A549 (cell line): ENCODE measurements at regions not wholly inside any gene's neighbourhood (a gene's known extent, or its start where the extent isn't known, plus 50 kb on each side); places are given as distances from the start of the nearest gene placed in this dataset.

ENCODE experiments used
- ATAC-seq, 2 experiments: fragments of 200-7000 bp in 1 of 2; fragments of >200 bp in 1 of 2; cut with Nextera tagmentation in 1 of 2; cut with Tn5 transposase in 1 of 2; 3 replicates each; pipeline versions ENCODE4 v1.8.0 to v1.9.1; 2018 to 2020; ENCODE audit warnings: mild to moderate bottlenecking in 1 of 2, moderate library complexity in 1 of 2
- CTCF ChIA-PET: fragments of 300-600 bp; sonication (Branson Sonifier 250); formaldehyde crosslinking; extraction: SDS; loops from one replicate; lab custom pipeline; 2021; ENCODE audit warnings: antibody characterized with exemption, inconsistent platforms; lab: Yijun Ruan, JAX
- POLR2A ChIA-PET: fragments of 350-600 bp; formaldehyde crosslinking; extraction: SDS; loops from one replicate; lab custom pipeline; 2021; ENCODE audit warnings: antibody characterized with exemption, inconsistent platforms; lab: Yijun Ruan, JAX
- DNase-seq, 2 experiments: peaks; one replicate each; pipeline versions ENCODE4 v3.0.0 to v3.0.0-alpha.2; 2011 to 2016; ENCODE audit warnings: low read depth in 1 of 2, low spot score in 1 of 2
- FAIRE-seq: peaks from 2 replicates; lab custom pipeline; 2011; peaks lifted over from hg19 to GRCh38; lab: Jason Lieb, UNC
- H3K27ac ChIP-seq, 2 experiments: fragments of >200 bp; sonication (Bioruptor Twin); formaldehyde crosslinking; 3 replicates each; pipeline ENCODE4 v1.5.1; 2016 to 2017
- H3K4me1 ChIP-seq: fragments of >200 bp; sonication (Bioruptor Twin); formaldehyde crosslinking; 3 replicates; pipeline ENCODE4 v1.6.1; 2016
- H3K4me2 ChIP-seq: fragments of >200 bp; sonication (Bioruptor Twin); formaldehyde crosslinking; 3 replicates; pipeline ENCODE4 v1.6.1; 2016
- H3K4me3 ChIP-seq: fragments of >200 bp; sonication (Bioruptor Twin); formaldehyde crosslinking; 3 replicates; pipeline ENCODE4 v1.5.1; 2016
- H3K9me3 ChIP-seq: fragments of >200 bp; sonication (Bioruptor Twin); formaldehyde crosslinking; 3 replicates; pipeline ENCODE4 v1.6.1; 2016
- CBX8 ChIP-seq: fragments of 200-600 bp; sonication (generic); IDR thresholded peaks from 2 replicates; pipeline ENCODE4 v1.6.1; 2016
- EHMT2 ChIP-seq: fragments of 200-600 bp; sonication (generic); IDR thresholded peaks from 2 replicates; pipeline ENCODE4 v1.6.1; 2016; ENCODE audit warnings: antibody characterized with exemption, low read depth, mild to moderate bottlenecking, moderate library complexity
- FOSB ChIP-seq: fragments of 250-450 bp; sonication (Bioruptor Pico); IDR thresholded peaks from 2 replicates; pipeline ENCODE4 v1.5.0; 2020; ENCODE audit warnings: mild to moderate bottlenecking, moderate library complexity
- GATA3 ChIP-seq: IDR thresholded peaks from 2 replicates; pipeline ENCODE4 v1.6.1; 2012; ENCODE audit warnings: borderline replicate concordance
- HDAC2 ChIP-seq: fragments of 200-600 bp; sonication (generic); IDR thresholded peaks from 2 replicates; pipeline ENCODE4 v1.6.1; 2016
- HOXA7 ChIP-seq: fragments of 250-450 bp; sonication (Bioruptor Pico); IDR thresholded peaks from 2 replicates; pipeline ENCODE4 v1.5.0; 2020; ENCODE audit warnings: mild to moderate bottlenecking, moderate library complexity
- HOXB13 ChIP-seq: fragments of 250-450 bp; sonication (Bioruptor Pico); IDR thresholded peaks from 2 replicates; pipeline ENCODE4 v1.5.0; 2020; ENCODE audit warnings: low read depth, mild to moderate bottlenecking, moderate library complexity
- JUN ChIP-seq, 2 experiments: fragments of >200 bp; sonication (Bioruptor Twin); formaldehyde crosslinking; IDR thresholded peaks; 2 replicates in 1 of 2; 3 replicates in 1 of 2; pipeline ENCODE4 v1.6.1; 2016 to 2017
- KDM5A ChIP-seq: fragments of 200-600 bp; sonication (generic); IDR thresholded peaks from 2 replicates; pipeline ENCODE4 v1.6.1; 2016; ENCODE audit warnings: antibody characterized with exemption, mild to moderate bottlenecking
- MYC ChIP-seq: IDR thresholded peaks from 2 replicates; pipeline ENCODE4 v1.6.1; 2012; ENCODE audit warnings: mild to moderate bottlenecking, inconsistent platforms, low read length, improper control_type of control experiment, borderline replicate concordance
- PHF8 ChIP-seq: fragments of 200-600 bp; sonication (generic); IDR thresholded peaks from 2 replicates; pipeline ENCODE4 v1.6.1; 2016; ENCODE audit warnings: low read depth, mild to moderate bottlenecking, antibody characterized with exemption, moderate library complexity, borderline replicate concordance
- POLR2AphosphoS2 ChIP-seq: conservative IDR thresholded peaks from 2 replicates; pipeline ENCODE4 v1.6.1; 2012; ENCODE audit warnings: low read length, improper control_type of control experiment, inconsistent platforms
- RCOR1 ChIP-seq: fragments of 150-350 bp; IDR thresholded peaks from 2 replicates; pipeline ENCODE4 v1.6.1; 2014; ENCODE audit warnings: antibody characterized with exemption, low read length, low read depth
- SMC3 ChIP-seq: fragments of >200 bp; sonication (Bioruptor Twin); formaldehyde crosslinking; IDR thresholded peaks from 3 replicates; pipeline ENCODE4 v1.6.1; 2018; ENCODE audit warnings: inconsistent platforms
- ZFP36 ChIP-seq: fragments of 450-650 bp; IDR thresholded peaks from 2 replicates; pipeline ENCODE4 v1.6.1; 2014; ENCODE audit warnings: borderline replicate concordance; ENCODE audit not compliant: partially characterized antibody
- WGBS: methylation state at CpG from one replicate; pipeline ENCODE4 v1.1.6; 2017; ENCODE audit errors: missing lambda C conversion rate; 5-methylcytosine and 5-hydroxymethylcytosine counted together
- TF ChIP-seq, protein P1 (sequence below): fragments of 250-450 bp; sonication (Bioruptor Pico); IDR thresholded peaks from 2 replicates; pipeline ENCODE4 v1.5.0; 2021; ENCODE audit warnings: mild to moderate bottlenecking, moderate library complexity, borderline replicate concordance
- TF ChIP-seq, protein P2 (sequence below): fragments of >200 bp; sonication (Bioruptor Twin); formaldehyde crosslinking; IDR thresholded peaks from 3 replicates; pipeline ENCODE4 v1.5.1; 2016
- TF ChIP-seq, protein P3 (sequence below): fragments of >200 bp; sonication (Bioruptor Twin); formaldehyde crosslinking; IDR thresholded peaks from 3 replicates; pipeline ENCODE4 v1.6.1; 2016
- TF ChIP-seq, protein P4 (sequence below): fragments of >200 bp; sonication (Bioruptor Twin); formaldehyde crosslinking; IDR thresholded peaks from 2 replicates; pipeline ENCODE4 v1.6.1; 2016
- TF ChIP-seq, protein P5 (sequence below): fragments of 200-600 bp; sonication (generic); IDR thresholded peaks from 2 replicates; pipeline ENCODE4 v1.6.1; 2016; ENCODE audit warnings: antibody characterized with exemption, mild to moderate bottlenecking, moderate library complexity

DNA sequence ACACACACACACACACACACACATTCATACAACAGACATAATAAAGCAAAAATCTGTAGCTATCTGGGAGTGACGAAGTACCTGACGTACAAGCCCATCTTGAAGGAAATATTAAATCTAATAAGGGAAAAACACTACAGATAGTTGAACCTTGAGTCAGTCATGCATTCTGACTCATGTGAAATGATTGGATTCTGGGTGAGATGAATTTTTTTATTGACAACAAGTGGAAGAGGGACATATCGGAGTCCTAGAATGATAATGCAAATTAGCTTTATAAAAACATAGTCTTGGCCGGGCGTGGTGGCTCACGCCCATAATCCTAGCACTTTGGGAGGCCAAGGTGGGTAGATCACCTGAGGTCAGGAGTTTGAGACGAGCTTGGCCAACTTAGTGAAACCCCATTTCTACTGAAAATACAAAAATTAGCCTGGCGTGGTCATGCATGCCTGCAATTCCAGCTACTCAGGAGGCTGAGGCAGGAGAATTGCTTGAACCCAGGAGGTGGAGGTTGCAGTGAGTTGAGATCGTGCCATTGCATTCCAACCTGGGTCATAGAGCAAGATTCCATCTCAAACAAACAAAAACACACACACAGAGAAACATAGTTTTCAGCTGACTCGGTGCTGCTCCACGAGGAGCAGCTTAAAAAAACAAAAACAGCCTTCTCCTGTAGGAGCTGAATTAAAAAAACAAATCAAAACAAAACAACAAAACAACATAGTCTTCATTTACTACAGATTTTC, 154.4 kb upstream of the MKLN1 start (continued):
- TF ChIP-seq, protein P1, sequence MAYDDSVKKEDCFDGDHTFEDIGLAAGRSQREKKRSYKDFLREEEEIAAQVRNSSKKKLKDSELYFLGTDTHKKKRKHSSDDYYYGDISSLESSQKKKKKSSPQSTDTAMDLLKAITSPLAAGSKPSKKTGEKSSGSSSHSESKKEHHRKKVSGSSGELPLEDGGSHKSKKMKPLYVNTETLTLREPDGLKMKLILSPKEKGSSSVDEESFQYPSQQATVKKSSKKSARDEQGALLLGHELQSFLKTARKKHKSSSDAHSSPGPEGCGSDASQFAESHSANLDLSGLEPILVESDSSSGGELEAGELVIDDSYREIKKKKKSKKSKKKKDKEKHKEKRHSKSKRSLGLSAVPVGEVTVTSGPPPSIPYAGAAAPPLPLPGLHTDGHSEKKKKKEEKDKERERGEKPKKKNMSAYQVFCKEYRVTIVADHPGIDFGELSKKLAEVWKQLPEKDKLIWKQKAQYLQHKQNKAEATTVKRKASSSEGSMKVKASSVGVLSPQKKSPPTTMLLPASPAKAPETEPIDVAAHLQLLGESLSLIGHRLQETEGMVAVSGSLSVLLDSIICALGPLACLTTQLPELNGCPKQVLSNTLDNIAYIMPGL, result no peak
- TF ChIP-seq HOXA7 (CRISPR knock-in tag), result 0 out of 2 replicates have a peak, but pooled peaks have one; percentile 15
- TF ChIP-seq ZFP36, result no peak
- TF ChIP-seq JUN (IDR thresholded peaks at IDR 0.05), result peak; percentile 55 to 78; a peak in 2 of 5 replicates
- TF ChIP-seq SMC3, result peak; percentile 12; the same call in 1 of the 3 replicates
- TF ChIP-seq, protein P2, sequence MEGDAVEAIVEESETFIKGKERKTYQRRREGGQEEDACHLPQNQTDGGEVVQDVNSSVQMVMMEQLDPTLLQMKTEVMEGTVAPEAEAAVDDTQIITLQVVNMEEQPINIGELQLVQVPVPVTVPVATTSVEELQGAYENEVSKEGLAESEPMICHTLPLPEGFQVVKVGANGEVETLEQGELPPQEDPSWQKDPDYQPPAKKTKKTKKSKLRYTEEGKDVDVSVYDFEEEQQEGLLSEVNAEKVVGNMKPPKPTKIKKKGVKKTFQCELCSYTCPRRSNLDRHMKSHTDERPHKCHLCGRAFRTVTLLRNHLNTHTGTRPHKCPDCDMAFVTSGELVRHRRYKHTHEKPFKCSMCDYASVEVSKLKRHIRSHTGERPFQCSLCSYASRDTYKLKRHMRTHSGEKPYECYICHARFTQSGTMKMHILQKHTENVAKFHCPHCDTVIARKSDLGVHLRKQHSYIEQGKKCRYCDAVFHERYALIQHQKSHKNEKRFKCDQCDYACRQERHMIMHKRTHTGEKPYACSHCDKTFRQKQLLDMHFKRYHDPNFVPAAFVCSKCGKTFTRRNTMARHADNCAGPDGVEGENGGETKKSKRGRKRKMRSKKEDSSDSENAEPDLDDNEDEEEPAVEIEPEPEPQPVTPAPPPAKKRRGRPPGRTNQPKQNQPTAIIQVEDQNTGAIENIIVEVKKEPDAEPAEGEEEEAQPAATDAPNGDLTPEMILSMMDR, result no peak
- no peak for TF ChIP-seq RCOR1
- TF ChIP-seq, protein P3, sequence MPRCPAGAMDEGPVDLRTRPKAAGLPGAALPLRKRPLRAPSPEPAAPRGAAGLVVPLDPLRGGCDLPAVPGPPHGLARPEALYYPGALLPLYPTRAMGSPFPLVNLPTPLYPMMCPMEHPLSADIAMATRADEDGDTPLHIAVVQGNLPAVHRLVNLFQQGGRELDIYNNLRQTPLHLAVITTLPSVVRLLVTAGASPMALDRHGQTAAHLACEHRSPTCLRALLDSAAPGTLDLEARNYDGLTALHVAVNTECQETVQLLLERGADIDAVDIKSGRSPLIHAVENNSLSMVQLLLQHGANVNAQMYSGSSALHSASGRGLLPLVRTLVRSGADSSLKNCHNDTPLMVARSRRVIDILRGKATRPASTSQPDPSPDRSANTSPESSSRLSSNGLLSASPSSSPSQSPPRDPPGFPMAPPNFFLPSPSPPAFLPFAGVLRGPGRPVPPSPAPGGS, result no peak
- peak; percentile 93 for TF ChIP-seq GATA3
- no peak for TF ChIP-seq KDM5A
- TF ChIP-seq MYC, result no peak
- no peak for TF ChIP-seq PHF8
- TF ChIP-seq, protein P4, sequence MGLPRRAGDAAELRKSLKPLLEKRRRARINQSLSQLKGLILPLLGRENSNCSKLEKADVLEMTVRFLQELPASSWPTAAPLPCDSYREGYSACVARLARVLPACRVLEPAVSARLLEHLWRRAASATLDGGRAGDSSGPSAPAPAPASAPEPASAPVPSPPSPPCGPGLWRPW, result no peak

DNA sequence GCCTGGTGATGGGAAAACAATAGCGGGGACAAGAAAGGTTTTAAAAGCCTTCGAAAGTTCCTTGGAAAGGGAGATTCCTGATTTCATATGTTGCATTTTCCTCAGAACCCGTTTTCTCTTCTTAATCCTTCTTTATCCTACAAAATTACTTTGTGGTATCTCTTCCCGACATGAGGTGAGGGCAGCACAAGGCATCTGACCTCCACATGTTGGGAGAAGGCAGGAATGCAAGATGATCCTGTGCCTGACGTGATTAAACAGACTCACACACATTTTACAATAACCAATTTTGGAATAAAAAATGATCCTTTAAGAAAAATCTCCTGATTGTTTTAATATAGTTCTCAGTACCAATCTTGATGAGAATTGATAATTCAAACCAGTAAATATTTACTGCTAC, 153.3 kb upstream of the MKLN1 start:
- 91% methylated on average over 5 of the region's 5 CpGs for WGBS
- no peak for FAIRE-seq
- no peak for TF ChIP-seq HOXB13 (CRISPR knock-in tag)
- TF ChIP-seq FOSB (CRISPR knock-in tag), result no peak
- TF ChIP-seq, protein P5, sequence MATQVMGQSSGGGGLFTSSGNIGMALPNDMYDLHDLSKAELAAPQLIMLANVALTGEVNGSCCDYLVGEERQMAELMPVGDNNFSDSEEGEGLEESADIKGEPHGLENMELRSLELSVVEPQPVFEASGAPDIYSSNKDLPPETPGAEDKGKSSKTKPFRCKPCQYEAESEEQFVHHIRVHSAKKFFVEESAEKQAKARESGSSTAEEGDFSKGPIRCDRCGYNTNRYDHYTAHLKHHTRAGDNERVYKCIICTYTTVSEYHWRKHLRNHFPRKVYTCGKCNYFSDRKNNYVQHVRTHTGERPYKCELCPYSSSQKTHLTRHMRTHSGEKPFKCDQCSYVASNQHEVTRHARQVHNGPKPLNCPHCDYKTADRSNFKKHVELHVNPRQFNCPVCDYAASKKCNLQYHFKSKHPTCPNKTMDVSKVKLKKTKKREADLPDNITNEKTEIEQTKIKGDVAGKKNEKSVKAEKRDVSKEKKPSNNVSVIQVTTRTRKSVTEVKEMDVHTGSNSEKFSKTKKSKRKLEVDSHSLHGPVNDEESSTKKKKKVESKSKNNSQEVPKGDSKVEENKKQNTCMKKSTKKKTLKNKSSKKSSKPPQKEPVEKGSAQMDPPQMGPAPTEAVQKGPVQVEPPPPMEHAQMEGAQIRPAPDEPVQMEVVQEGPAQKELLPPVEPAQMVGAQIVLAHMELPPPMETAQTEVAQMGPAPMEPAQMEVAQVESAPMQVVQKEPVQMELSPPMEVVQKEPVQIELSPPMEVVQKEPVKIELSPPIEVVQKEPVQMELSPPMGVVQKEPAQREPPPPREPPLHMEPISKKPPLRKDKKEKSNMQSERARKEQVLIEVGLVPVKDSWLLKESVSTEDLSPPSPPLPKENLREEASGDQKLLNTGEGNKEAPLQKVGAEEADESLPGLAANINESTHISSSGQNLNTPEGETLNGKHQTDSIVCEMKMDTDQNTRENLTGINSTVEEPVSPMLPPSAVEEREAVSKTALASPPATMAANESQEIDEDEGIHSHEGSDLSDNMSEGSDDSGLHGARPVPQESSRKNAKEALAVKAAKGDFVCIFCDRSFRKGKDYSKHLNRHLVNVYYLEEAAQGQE, result no peak
- TF ChIP-seq EHMT2, result no peak
- no peak for TF ChIP-seq GATA3
- no peak for TF ChIP-seq CBX8
- no peak for TF ChIP-seq KDM5A
- no peak for TF ChIP-seq HDAC2
- no peak for TF ChIP-seq POLR2AphosphoS2
- TF ChIP-seq HOXA7 (CRISPR knock-in tag), result no peak
- TF ChIP-seq, all 56 proteins: peak for 0
- no peak for ATAC-seq
- CTCF ChIA-PET, result interaction anchor here (1.4 kb wide), 1 partner anchor 10 kb away, joined by 7 read pairs; no protein-coding TSS in a partner anchor
- POLR2A ChIA-PET, result interaction anchor here (1.9 kb wide), 1 partner anchor 64 kb away, joined by 11 read pairs; no protein-coding TSS in a partner anchor
- DNase-seq, result no peak
- H3K4me3 ChIP-seq, result no peak overlapping the region
- peak overlapping the region; percentile 79; the same call in 1 of the 3 replicates for H3K4me2 ChIP-seq
- peak overlapping the region; percentile 84 to 85 for H3K27ac ChIP-seq
- no peaks in the 10 kb centered on the region for H3K9me3 ChIP-seq
- peaks cover 62% of the 10 kb centered on the region for H3K4me1 ChIP-seq
